T1000 (cell line): ENCODE measurements at regions not wholly inside any gene's neighbourhood (a gene's known extent, or its start where the extent isn't known, plus 50 kb on each side); places are given as distances from the start of the nearest gene placed in this dataset.

Source experiments
- DNase-seq: peaks from one replicate; lab custom pipeline; 2025; ENCODE audit warnings: mixed read lengths; lab: John Stamatoyannopoulos, UW

DNA sequence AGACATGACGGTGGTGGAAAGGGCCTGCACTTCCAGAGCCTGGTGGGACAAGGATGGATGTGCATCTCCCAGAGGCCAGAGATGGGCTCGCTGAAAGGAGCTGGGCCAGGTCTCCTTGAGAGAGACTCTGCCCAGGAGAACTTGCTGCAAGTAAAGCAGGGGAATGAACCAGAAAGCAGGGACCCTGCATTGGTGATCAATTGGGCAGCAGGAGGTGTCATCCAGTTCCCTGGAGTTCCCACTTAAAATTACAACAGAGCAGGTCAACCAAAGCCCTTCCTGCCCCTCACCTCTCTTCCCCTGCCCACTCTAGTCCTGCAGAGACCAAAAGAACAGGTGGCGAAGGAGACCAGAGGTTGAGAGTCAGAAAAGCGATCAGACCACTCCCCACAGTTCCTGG lies 69.7 kb upstream of the CAB39 start:
- no peak for DNase-seq

DNA sequence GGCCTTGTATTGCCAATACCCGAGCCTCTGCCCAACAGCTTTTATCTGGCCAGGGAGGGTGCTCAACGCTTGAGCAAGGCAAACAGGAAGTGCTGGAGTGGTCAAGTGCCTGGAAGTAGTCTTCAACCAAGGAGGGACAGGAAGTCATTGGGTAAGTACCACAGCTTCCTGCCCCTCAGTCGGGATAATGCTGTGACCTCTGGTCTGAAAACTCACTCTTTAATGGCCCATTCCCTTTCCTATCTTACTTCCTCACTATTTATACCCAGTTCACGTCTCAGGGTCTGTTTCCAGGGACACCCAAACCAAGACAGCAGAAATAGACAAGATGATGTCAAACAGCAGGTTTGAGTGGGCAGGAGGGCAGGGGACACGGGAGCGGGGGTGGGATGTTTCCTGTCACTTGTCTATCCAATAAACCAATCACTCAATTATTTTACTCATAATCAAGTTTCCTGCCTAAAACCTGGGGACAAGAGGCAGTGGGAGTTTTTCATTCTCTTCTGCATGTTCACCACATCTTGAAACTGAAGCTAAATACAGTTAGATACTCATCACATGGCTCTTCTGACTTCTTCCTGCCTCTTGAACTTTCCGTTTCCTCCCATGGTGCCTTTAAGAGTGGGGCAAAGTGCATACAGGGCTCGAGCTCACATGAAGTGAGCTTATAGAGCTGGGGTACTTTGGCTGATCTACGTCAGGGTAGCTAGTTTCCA lies 68.9 kb upstream of the CAB39 start:
- DNase-seq: no peak

DNA sequence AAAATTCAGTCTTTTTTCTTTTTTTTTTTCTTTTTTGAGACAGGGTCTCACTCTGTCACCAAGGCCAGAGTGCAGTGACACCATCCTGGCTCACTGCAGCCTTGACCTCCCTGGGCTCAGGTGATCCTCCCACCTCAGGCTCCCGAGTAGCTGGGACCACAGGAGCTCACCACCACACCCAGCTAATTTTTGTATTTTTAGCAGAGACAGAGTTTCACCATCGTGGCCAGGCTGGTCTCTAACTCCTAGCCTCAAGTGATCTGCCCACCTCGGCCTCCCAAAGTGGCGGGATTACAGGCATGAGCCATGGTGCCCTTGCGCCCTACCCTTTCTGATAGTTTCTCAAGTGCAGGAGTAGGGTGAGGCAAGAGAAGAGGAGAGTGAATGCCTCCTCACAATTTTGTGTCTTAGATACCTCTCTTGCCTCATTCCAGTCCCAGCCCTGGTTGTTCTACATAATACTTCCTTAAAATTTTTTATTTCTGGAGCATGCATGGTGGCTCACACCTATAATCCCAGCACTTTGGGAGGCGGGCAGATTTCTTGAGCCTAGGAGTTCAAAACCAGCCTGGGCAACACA lies 68.2 kb upstream of the CAB39 start:
- no peak for DNase-seq

DNA sequence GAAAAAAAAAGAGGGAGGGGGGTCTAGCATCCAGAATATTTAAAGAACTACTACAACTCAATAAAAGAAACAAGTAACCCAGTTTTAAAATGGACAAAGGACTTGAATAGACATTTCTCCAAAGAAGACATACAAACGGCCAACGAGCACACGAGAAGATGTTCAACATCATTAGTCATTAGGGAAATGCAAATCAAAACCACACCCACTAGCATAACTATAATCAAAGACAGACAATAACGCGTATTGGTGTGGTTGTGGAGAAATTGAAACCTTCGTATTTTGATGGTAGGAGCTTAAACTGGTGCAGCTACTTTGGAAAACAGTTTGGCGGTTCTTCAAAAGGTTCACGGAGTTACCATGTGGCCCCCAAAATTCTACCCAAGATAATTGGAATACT lies 64.3 kb upstream of the CAB39 start:
- DNase-seq: no peak

DNA sequence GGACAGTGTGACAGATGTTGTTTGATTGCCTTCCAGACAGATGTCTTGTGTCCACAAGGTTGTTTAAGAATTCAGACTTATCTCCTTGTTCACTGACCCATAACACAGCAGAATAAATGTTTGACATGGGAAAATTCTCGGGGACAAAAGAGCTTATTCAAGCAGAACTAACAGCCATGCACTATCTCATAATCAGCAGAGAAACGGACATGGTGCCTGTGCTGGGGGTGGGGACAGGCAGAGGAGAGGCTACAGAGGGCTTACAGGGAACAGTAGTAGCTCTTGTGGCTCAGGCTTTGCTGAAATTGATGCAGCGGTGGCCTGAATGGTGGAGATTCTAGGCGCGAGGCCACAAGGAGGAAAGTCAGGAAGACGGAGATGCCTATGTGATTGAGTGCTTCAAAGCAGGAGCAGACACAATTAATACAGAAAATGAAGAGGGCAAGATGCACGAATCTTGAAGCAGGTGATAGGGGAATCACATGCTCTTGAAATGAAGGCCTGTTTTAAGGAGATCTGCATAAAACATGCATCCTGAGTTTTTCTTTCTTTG lies 62.0 kb upstream of the CAB39 start:
- no peak for DNase-seq

DNA sequence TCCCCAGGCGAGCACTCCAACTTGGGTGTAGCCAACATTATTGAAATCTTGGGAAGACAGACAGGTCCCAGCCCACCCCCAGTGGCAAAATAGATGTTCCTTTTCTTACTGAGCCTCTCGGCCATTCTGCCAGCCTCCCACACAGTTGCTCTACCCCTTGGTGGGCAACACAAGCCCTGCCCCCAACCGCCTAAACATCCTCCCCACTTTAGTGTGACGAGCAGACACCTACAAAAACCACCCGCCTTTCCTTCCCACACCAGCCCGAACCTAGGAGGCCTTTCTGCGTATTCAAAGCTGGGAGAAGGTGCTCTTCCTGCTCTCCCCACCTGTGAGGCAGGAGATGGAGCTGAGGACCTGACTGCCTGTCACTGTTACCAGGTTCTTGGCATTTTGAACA lies 58.6 kb upstream of the CAB39 start:
- DNase-seq: no peak

DNA sequence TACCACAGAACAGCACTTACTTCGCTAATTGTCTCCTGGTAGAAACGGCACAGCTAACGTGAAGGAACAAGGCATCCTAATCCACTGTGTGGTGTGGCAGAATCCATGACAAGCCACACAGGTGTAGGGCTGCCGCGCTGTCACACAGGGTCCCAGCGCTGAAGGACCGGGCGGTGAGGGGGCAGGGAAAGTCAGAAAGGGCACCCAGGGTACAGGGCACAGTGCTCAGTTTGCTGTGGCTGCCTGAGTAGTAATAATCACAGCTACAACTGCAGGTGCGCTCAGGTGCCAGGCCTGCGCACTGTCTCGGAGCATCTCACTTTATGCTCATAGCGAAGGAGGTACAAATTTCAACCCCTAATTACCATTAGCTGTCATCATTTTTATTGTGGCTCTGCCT lies 55.2 kb upstream of the CAB39 start:
- DNase-seq: no peak

DNA sequence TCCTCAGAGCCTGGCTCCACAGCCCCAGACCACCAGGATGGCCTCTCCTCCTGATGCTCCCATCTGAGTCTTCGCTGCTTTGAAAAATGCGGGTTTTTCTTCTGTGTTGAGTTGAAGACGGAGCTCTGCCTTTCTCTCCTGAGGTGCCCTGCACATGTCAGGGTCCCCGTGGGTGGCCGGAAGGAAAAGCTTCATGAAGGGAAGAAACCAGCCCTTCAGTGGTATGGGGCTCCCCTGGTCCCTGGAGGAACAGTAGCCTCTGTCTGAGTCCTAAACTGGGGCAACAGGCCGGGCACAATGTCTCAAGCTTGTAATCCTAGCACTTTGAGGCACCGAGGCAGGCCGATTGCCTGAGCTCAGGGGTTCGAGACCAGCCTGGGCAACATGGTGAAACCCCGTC lies 54.7 kb upstream of the CAB39 start:
- no peak for DNase-seq

DNA sequence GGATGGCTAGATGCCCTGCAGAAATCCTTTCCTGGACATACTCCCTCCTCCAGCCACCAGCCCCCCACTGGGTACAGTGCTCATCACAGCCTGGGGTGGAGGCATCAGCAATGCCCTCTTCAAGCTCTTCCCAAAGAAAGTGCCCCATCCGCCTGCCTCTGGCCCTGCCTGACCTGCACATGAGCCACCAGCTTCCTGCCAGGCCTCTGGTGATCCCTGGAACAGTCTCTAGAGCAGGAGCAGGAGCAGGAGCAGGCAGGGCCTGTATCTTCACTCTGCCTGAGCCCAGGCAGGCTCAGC lies 54.1 kb upstream of the CAB39 start:
- no peak for DNase-seq

DNA sequence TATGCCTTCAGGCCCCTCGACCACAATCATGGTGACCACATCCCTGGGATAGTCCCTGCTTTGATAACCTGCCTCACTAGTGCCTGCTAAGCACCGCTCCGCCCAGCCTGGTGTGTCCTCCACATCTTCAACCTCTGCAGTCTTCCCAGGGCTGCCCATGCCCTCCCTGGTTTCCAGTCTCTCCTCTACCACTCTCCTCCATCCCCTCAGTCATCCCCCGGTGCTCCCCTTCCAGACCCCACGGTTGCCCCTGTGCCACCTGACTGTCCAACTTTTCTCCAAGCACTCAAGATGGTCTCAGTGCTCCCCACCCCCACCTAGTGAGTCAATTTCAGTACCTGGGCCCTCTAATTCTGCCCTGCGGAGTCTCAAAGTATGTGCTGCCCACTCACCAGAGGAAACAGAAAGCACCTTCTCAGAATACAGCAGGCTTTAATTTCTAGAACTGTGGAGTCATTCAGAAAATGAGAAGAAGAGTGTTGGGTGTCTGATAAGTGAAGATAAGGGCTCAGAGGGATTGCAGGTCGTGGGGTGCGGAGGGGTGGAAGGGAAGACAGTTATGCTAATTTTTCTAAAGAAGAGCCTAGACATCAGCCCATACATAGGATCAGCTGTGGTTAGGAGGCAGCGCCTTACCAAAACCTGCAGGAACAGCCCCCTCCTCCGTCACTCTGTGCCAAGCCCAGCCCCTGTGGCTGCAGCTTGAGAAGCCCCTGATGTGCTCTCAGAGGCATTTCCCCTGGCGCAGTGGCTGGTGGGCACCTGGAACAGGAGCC lies 53.6 kb upstream of the CAB39 start:
- no peak for DNase-seq

DNA sequence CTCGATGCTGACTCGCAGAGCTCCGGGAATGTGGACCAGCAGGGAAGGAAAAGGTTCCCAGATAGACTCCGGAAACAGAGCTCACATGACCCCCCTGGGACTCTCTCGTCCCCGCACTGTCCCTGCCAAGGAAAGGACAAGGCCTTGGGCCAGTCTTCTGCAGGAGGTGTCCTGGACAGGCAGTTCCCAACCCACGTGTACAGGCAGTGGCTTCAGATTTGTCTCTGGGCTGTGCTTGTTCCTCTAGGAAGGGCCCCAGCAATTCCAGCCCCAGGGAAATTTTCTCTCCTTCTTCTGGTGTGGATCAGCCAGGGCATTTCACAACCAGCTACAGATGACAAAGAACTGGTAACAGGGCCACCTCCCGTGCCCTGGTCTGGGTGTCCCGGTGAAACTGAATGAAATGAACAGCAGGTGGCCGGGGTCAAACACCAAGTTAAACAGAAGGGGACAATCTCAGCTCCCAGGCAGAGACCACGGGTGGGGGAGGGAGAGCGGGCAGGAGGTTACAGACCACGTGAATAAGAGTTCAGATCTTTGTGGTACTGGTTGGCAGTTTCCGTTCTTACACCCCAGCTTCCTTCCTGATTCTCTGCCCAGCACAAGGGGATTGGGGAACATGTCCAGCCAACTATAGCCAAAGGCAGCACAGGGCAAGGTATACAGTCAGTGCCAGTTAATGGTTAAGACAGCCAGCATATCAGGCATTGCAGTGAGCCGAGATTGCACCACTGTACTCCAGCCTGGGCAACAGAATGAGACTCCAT lies 52.2 kb upstream of the CAB39 start:
- DNase-seq: no peak

DNA sequence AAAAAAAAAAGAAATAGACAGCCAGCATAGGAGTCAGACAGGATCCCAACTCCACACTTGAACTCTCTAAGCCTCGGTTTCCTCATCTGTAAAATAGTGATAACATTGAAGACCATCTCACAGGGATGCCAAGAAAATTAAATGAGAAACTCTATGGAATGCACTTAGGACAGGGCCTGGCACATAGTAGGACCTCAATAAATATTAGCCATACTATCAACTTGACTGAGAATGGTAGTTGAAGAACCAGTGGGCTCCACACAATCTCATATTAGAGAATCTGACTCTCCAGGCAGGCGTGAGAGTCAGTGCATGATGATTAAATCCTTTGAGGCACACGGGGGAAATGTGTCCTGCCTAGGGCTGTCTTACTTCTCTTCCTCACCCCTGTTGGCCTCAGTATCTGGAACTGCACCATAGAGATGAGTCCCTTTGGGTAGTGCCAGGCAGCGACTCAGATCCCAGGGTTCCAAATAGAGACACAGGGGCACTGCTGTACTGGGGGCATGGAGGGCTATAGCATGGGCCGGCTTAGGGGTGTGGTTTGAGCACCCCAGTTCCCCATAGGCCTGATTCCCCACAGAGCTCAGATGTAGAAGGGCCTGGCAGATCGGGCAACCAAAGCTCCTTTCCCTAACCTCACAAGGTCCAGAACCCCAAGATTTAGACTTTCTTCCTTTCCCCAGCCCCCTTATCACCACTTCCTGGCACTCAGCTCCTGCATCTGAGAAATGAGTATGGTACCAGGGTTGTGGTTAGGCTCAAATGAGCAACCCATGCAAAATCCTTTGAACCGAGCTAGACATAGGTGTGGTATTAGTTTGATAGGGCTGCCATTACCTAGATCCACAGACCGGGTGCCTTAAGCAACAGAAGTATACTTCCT lies 51.3 kb upstream of the CAB39 start:
- no peak for DNase-seq
